GM12865 (cell line): ENCODE measurements at regions not wholly inside any gene's neighbourhood (a gene's known extent, or its start where the extent isn't known, plus 50 kb on each side); places are given as distances from the start of the nearest gene placed in this dataset.

ENCODE experiments used
- DNase-seq: peaks from one replicate; pipeline ENCODE4 v3.0.0; 2010; ENCODE audit warnings: low read depth
- H3K4me3 ChIP-seq: 2 replicates; pipeline ENCODE4 v1.5.1; 2011; ENCODE audit warnings: mild to moderate bottlenecking, low read depth, low read length, control low read depth
- CTCF ChIP-seq: IDR thresholded peaks from 2 replicates; pipeline ENCODE4 v1.5.1; 2011; ENCODE audit warnings: low read length, control low read depth, low read depth, inconsistent platforms; ENCODE audit not compliant: insufficient read depth; ENCODE audit errors: missing control alignments

GRCh38 chr12:115404761-115405470 lies 720.9 kb upstream of the TBX3 start:
- no peak for TF ChIP-seq CTCF
- DNase-seq = no peak
- no peak overlapping the region for H3K4me3 ChIP-seq

- no peak for DNase-seq
- no peak for TF ChIP-seq CTCF
- H3K4me3 ChIP-seq = no peak overlapping the region
Measured at GRCh38 chr12:115403689-115404088, 719.7 kb upstream of the TBX3 start.

GRCh38 chr12:115403253-115403652 lies 719.3 kb upstream of the TBX3 start:
- H3K4me3 ChIP-seq = no peak overlapping the region
- DNase-seq = no peak
- no peak for TF ChIP-seq CTCF

GRCh38 chr12:115402443-115403180 lies 718.6 kb upstream of the TBX3 start:
- DNase-seq = no peak
- H3K4me3 ChIP-seq = no peak overlapping the region
- no peak for TF ChIP-seq CTCF

- no peak overlapping the region for H3K4me3 ChIP-seq
- TF ChIP-seq CTCF = no peak
- no peak for DNase-seq
Measured at GRCh38 chr12:115401761-115402160, 717.8 kb upstream of the TBX3 start.

- no peak for TF ChIP-seq CTCF
- no peak overlapping the region for H3K4me3 ChIP-seq
- DNase-seq = no peak
Measured at GRCh38 chr12:115400011-115400410, 716.0 kb upstream of the TBX3 start.
